H1 (cell line): ENCODE measurements at regions not wholly inside any gene's neighbourhood (a gene's known extent, or its start where the extent isn't known, plus 50 kb on each side); places are given as distances from the start of the nearest gene placed in this dataset.

Experiments used
- CTCF ChIA-PET: fragments of 300-600 bp; sonication (Branson Sonifier 250); formaldehyde crosslinking; loops from one replicate; lab custom pipeline; 2021; ENCODE audit not compliant: partially characterized antibody; lab: Charles Lee
- POLR2A ChIA-PET: fragments of 300-600 bp; sonication (Branson Sonifier 250); formaldehyde crosslinking; loops from one replicate; lab custom pipeline; 2021; ENCODE audit warnings: inconsistent platforms; ENCODE audit not compliant: partially characterized antibody; lab: Charles Lee
- DNase-seq, 2 experiments: peaks; one replicate each; pipeline versions ENCODE4 v3.0.0 to v3.0.0-alpha.2; 2010 to 2022; ENCODE audit warnings: low spot score in 2 of 2, low read depth in 1 of 2, mixed read lengths in 1 of 2
- FAIRE-seq: peaks from 2 replicates; lab custom pipeline; 2011; peaks lifted over from hg19 to GRCh38; lab: Jason Lieb, UNC
- H2AFZ ChIP-seq: 2 replicates; pipeline ENCODE4 v1.8.1; 2012; ENCODE audit warnings: low read length, inconsistent platforms
- H2AK5ac ChIP-seq: 2 replicates; pipeline ENCODE4 v1.6.1; 2013; ENCODE audit warnings: low read depth, low read length
- H2BK120ac ChIP-seq: replicated peaks from 2 replicates; pipeline ENCODE3; 2013; ENCODE audit warnings: low read depth, low read length, inconsistent platforms
- H2BK12ac ChIP-seq: 2 replicates; pipeline ENCODE4 v1.6.1; 2013; ENCODE audit warnings: low read depth, low read length
- H2BK15ac ChIP-seq: 2 replicates; pipeline ENCODE4 v1.6.1; 2013; ENCODE audit warnings: low read length
- H2BK20ac ChIP-seq: 2 replicates; pipeline ENCODE4 v1.6.1; 2013; ENCODE audit warnings: low read length
- H2BK5ac ChIP-seq: 2 replicates; pipeline ENCODE4 v1.6.1; 2013; ENCODE audit warnings: low read depth, low read length
- H3K14ac ChIP-seq: 2 replicates; pipeline ENCODE4 v1.6.1; 2013; ENCODE audit warnings: inconsistent platforms; ENCODE audit not compliant: insufficient read length
- H3K18ac ChIP-seq: 2 replicates; pipeline ENCODE4 v1.6.1; 2013; ENCODE audit warnings: low read length; ENCODE audit errors: extremely low read depth
- H3K23ac ChIP-seq: 2 replicates; pipeline ENCODE4 v1.6.1; 2013; ENCODE audit warnings: inconsistent platforms; ENCODE audit not compliant: insufficient read length
- H3K23me2 ChIP-seq: 2 replicates; pipeline ENCODE4 v1.6.1; 2013; ENCODE audit warnings: low read depth, low read length
- H3K27ac ChIP-seq: 2 replicates; pipeline ENCODE4 v1.6.1; 2011; ENCODE audit warnings: low read depth, low read length, inconsistent platforms
- H3K27me3 ChIP-seq, 4 experiments: replicated peaks in 1 of 4; 1 replicate in 1 of 4; 2 replicates in 3 of 4; pipeline versions ENCODE4 v1.6.1 to v1.8.1; 2011 to 2013; ENCODE audit warnings: low read length in 3 of 4, mild to moderate bottlenecking in 3 of 4, inconsistent platforms in 2 of 4, mixed read lengths in 2 of 4, moderate library complexity in 1 of 4; ENCODE audit not compliant: control insufficient read depth in 3 of 4, insufficient read depth in 3 of 4; ENCODE audit errors: extremely low read depth in 1 of 4
- H3K36me3 ChIP-seq, 4 experiments: 2 replicates each; pipeline versions ENCODE4 v1.6.1 to v1.8.1; 2011 to 2013; ENCODE audit warnings: mild to moderate bottlenecking in 4 of 4, low read length in 3 of 4, moderate library complexity in 2 of 4, control low read depth in 1 of 4, inconsistent platforms in 1 of 4; ENCODE audit not compliant: insufficient read depth in 4 of 4, control insufficient read depth in 2 of 4
- H3K4ac ChIP-seq: replicated peaks from 2 replicates; pipeline ENCODE3; 2013; ENCODE audit warnings: low read length, low read depth, mixed read lengths, inconsistent platforms; ENCODE audit not compliant: insufficient read length
- H3K4me1 ChIP-seq, 4 experiments: replicated peaks in 1 of 4; 1 replicate in 1 of 4; 2 replicates in 3 of 4; pipeline versions ENCODE4 v1.6.1 to v1.8.1; 2011 to 2013; ENCODE audit warnings: low read length in 3 of 4, inconsistent platforms in 2 of 4, mixed read lengths in 1 of 4; ENCODE audit not compliant: insufficient read depth in 4 of 4, control insufficient read depth in 3 of 4
- H3K4me2 ChIP-seq, 2 experiments: 2 replicates each; pipeline versions ENCODE4 v1.6.1 to v1.8.1; 2011 to 2013; ENCODE audit warnings: low read depth in 2 of 2, low read length in 2 of 2, control low read depth in 1 of 2, inconsistent platforms in 1 of 2, mild to moderate bottlenecking in 1 of 2; ENCODE audit not compliant: insufficient read depth in 1 of 2
- H3K4me3 ChIP-seq, 4 experiments: fragments of 200-600, 300-600 bp in 1 of 4; sonication (generic), shearing (Covaris generic), sonication (Bioruptor Twin) in 1 of 4; 2 replicates each; pipeline versions ENCODE4 v1.5.1 to v1.8.1; 2011 to 2016; ENCODE audit warnings: low read length in 4 of 4, low read depth in 3 of 4, control low read depth in 2 of 4, inconsistent platforms in 2 of 4, mild to moderate bottlenecking in 2 of 4, mixed read lengths in 1 of 4, moderate library complexity in 1 of 4; ENCODE audit not compliant: insufficient read depth in 2 of 4; ENCODE audit errors: extremely low read depth in 1 of 4
- H3K56ac ChIP-seq: replicated peaks from 2 replicates; pipeline ENCODE3; 2013; ENCODE audit warnings: low read depth, mild to moderate bottlenecking, mixed read lengths, low read length, inconsistent platforms; ENCODE audit not compliant: insufficient read length
- H3K79me1 ChIP-seq: 2 replicates; pipeline ENCODE4 v1.6.1; 2013; ENCODE audit warnings: low read depth, low read length, control low read depth
- H3K79me2 ChIP-seq, 2 experiments: 2 replicates each; pipeline versions ENCODE4 v1.6.1 to v1.8.1; 2012 to 2013; ENCODE audit warnings: low read length in 2 of 2, mild to moderate bottlenecking in 2 of 2, inconsistent platforms in 1 of 2; ENCODE audit not compliant: insufficient read depth in 2 of 2, control insufficient read depth in 1 of 2
- H3K9ac ChIP-seq, 4 experiments: replicated peaks in 1 of 4; 1 replicate in 1 of 4; 2 replicates in 3 of 4; pipeline versions ENCODE4 v1.6.1 to v1.8.1; 2011 to 2013; ENCODE audit warnings: low read depth in 3 of 4, low read length in 3 of 4, control low read depth in 2 of 4, mild to moderate bottlenecking in 2 of 4, moderate library complexity in 2 of 4, inconsistent platforms in 1 of 4; ENCODE audit errors: extremely low read depth in 1 of 4
- H3K9me3 ChIP-seq, 2 experiments: 2 replicates each; pipeline versions ENCODE4 v1.6.1 to v1.8.1; 2012 to 2013; ENCODE audit warnings: mild to moderate bottlenecking in 2 of 2, moderate library complexity in 2 of 2, control low read depth in 1 of 2, inconsistent platforms in 1 of 2, low read depth in 1 of 2, low read length in 1 of 2, mixed read lengths in 1 of 2; ENCODE audit not compliant: insufficient read depth in 2 of 2
- H4K20me1 ChIP-seq, 2 experiments: replicated peaks in 1 of 2; 2 replicates each; pipeline versions ENCODE3 to v1.8.1; 2011 to 2013; ENCODE audit warnings: inconsistent platforms in 2 of 2, low read length in 2 of 2, mild to moderate bottlenecking in 1 of 2; ENCODE audit not compliant: insufficient read depth in 2 of 2, control insufficient read depth in 1 of 2
- H4K5ac ChIP-seq: 2 replicates; pipeline ENCODE4 v1.6.1; 2013; ENCODE audit warnings: low read length, low read depth, mixed read lengths, inconsistent platforms; ENCODE audit not compliant: insufficient read length
- H4K8ac ChIP-seq: 2 replicates; pipeline ENCODE4 v1.8.0; 2013; ENCODE audit warnings: mild to moderate bottlenecking, moderate library complexity, low read length, inconsistent platforms; ENCODE audit not compliant: insufficient read depth; ENCODE audit errors: extremely low read depth
- H4K91ac ChIP-seq: replicated peaks from 2 replicates; pipeline ENCODE3; 2013; ENCODE audit warnings: low read length, mixed read lengths, inconsistent platforms; ENCODE audit not compliant: insufficient read length
- BCL11A ChIP-seq, 2 experiments: IDR thresholded peaks; one replicate each; pipeline ENCODE4 v1.6.1; 2011; ENCODE audit warnings: low read depth in 2 of 2, low read length in 2 of 2, mild to moderate bottlenecking in 2 of 2
- CBX5 ChIP-seq: fragments of 300-800, 300-1000 bp; sonication (generic); IDR thresholded peaks from 2 replicates; pipeline ENCODE4 v1.7.1; 2016; ENCODE audit warnings: antibody characterized with exemption, low read length, low read depth
- CREB1 ChIP-seq: IDR thresholded peaks from 2 replicates; pipeline ENCODE4 v1.6.1; 2012; ENCODE audit warnings: inconsistent platforms
- CTCF ChIP-seq, 3 experiments: IDR thresholded peaks; 1 replicate in 2 of 3; 2 replicates in 1 of 3; pipeline versions ENCODE4 v1.5.1 to v1.6.1; 2011; ENCODE audit warnings: low read length in 3 of 3, mild to moderate bottlenecking in 3 of 3, inconsistent platforms in 2 of 3, low read depth in 1 of 3, moderate library complexity in 1 of 3; ENCODE audit not compliant: insufficient read depth in 1 of 3; ENCODE audit errors: control extremely low read depth in 1 of 3
- GTF2F1 ChIP-seq: IDR thresholded peaks from 2 replicates; pipeline ENCODE4 v1.6.1; 2012; ENCODE audit warnings: low read depth, low read length, improper control_type of control experiment, borderline replicate concordance
- HDAC6 ChIP-seq: IDR thresholded peaks from one replicate; pipeline ENCODE4 v1.7.1; 2012; ENCODE audit warnings: low read depth, mild to moderate bottlenecking, inconsistent platforms, low read length, moderate library complexity
- JUND ChIP-seq: IDR thresholded peaks from 2 replicates; pipeline ENCODE4 v1.6.1; 2011; ENCODE audit warnings: mild to moderate bottlenecking, improper control_type of control experiment, low read length
- RAD21 ChIP-seq, 2 experiments: IDR thresholded peaks in 1 of 2; conservative IDR thresholded peaks in 1 of 2; 2 replicates each; pipeline ENCODE4 v1.6.1; 2011; ENCODE audit warnings: low read depth in 2 of 2, low read length in 2 of 2, improper control_type of control experiment in 1 of 2, inconsistent platforms in 1 of 2, mild to moderate bottlenecking in 1 of 2, moderate library complexity in 1 of 2
- SP1 ChIP-seq: IDR thresholded peaks from 2 replicates; pipeline ENCODE4 v1.6.1; 2011; ENCODE audit warnings: low read depth, low read length
- SRF ChIP-seq: IDR thresholded peaks from 2 replicates; pipeline ENCODE4 v1.6.1; 2011; ENCODE audit warnings: mild to moderate bottlenecking, low read depth, low read length, moderate library complexity
- TBP ChIP-seq: IDR thresholded peaks from 2 replicates; pipeline ENCODE4 v1.6.1; 2011; ENCODE audit warnings: low read depth, low read length, improper control_type of control experiment
- ZNF274 ChIP-seq: IDR thresholded peaks from 2 replicates; pipeline ENCODE4 v1.7.0; 2012; ENCODE audit warnings: low read length, borderline replicate concordance; ENCODE audit errors: extremely low read depth
- WGBS, 2 experiments: shearing (Covaris generic) in 1 of 2; methylation state at CpG; one replicate each; pipeline versions ENCODE4 v1.1.6 to v1.1.7; 2013 to 2015; ENCODE audit warnings: low lambda C conversion rate in 2 of 2, mixed read lengths in 2 of 2, inconsistent platforms in 1 of 2, low coverage in 1 of 2, missing lambda C conversion rate in 1 of 2; ENCODE audit not compliant: insufficient replicate concordance in 2 of 2, insufficient coverage in 1 of 2, insufficient read length in 1 of 2; ENCODE audit errors: extremely low coverage in 1 of 2, missing lambda C conversion rate in 1 of 2; 5-methylcytosine and 5-hydroxymethylcytosine counted together

GRCh38 chr2:217166241-217166850 is 306.5 kb upstream of the TNP1 start:
- no peak overlapping the region for H2BK12ac ChIP-seq
- no peak overlapping the region for H3K23ac ChIP-seq
- no peak overlapping the region for H3K4ac ChIP-seq
- DNase-seq: no peak
- no peak overlapping the region for H2AK5ac ChIP-seq
- no peak overlapping the region for H2AFZ ChIP-seq
- no peak overlapping the region for H2BK5ac ChIP-seq
- H3K27ac ChIP-seq: no peak overlapping the region
- H3K4me1 ChIP-seq: no peaks in the 10 kb centered on the region
- POLR2A ChIA-PET: interaction anchor here (1.2 kb wide), 1 partner anchor 9 kb away, joined by 3 read pairs; no protein-coding TSS in a partner anchor
- H2BK120ac ChIP-seq: no peak overlapping the region
- H4K8ac ChIP-seq: no peak overlapping the region
- CTCF ChIA-PET: interaction anchor here (0.5 to 3.7 kb wide), 40 partner anchors 8 to 650 kb away, joined by 3 to 21 read pairs (median 3); partner anchors contain the start of gene IGFBP5
- no peak overlapping the region for H2BK20ac ChIP-seq
- no peaks in the 10 kb centered on the region for H3K36me3 ChIP-seq
- H4K20me1 ChIP-seq: no peaks in the 10 kb centered on the region
- H4K91ac ChIP-seq: no peak overlapping the region
- no peak overlapping the region for H2BK15ac ChIP-seq
- H3K56ac ChIP-seq: no peak overlapping the region
- no peak overlapping the region for H4K5ac ChIP-seq
- no peak overlapping the region for H3K4me2 ChIP-seq
- H3K18ac ChIP-seq: no peak overlapping the region
- H3K9ac ChIP-seq: no peak overlapping the region
- H3K23me2 ChIP-seq: no peaks in the 10 kb centered on the region
- no peaks in the 10 kb centered on the region for H3K79me1 ChIP-seq
- no peaks in the 10 kb centered on the region for H3K9me3 ChIP-seq
- no peak overlapping the region for H3K14ac ChIP-seq
- no peaks in the 10 kb centered on the region for H3K79me2 ChIP-seq
- no peak overlapping the region for H3K4me3 ChIP-seq
- WGBS, 2 experiments: 73% methylated on average over 3 of the region's 3 CpGs; no CpG with 5 or more reads in 1 of the 2 experiments
- H3K27me3 ChIP-seq: no peaks in the 10 kb centered on the region
- FAIRE-seq: peak; percentile 71
- no peak for TF ChIP-seq SP1
- no peak for TF ChIP-seq CREB1
- TF ChIP-seq TBP: no peak
- peak; percentile 80 to 90 for TF ChIP-seq RAD21 (IDR thresholded peaks at IDR 0.05 in 1 of 2, conservative IDR thresholded peaks at IDR 0.05 in 1 of 2; ENCODE audit: low read depth in 2 of 2, low read length in 2 of 2)
- no peak for TF ChIP-seq JUND
- TF ChIP-seq GTF2F1: no peak
- TF ChIP-seq HDAC6: no peak
- TF ChIP-seq ZNF274: no peak
- TF ChIP-seq BCL11A (IDR thresholded peaks at IDR 0.05; ENCODE audit: low read depth in 2 of 2, low read length in 2 of 2): no peak
- peak in 2 of 3 experiments; percentile 65 to 66; a peak in 3 of 4 replicates for TF ChIP-seq CTCF (IDR thresholded peaks at IDR 0.05; ENCODE audit: control extremely low read depth in 1 of 3, insufficient read depth in 1 of 3, low read depth in 1 of 3, low read length in 3 of 3)
- TF ChIP-seq SRF: no peak
- TF ChIP-seq CBX5: no peak
